ENCODE measurements at regions not wholly inside any gene's neighbourhood (a gene's known extent, or its start where the extent isn't known, plus 50 kb on each side); places are given as distances from the start of the nearest gene placed in this dataset.

- peaks cover 0 to 2% (median 0%) of the 10 kb centered on the region in 3 donors for H3K9me3 ChIP-seq (ENCODE audit: control extremely low read depth in 1 of 3, control insufficient read depth in 2 of 3, insufficient read depth in 1 of 3, low read length in 2 of 3)
- no peaks in the 10 kb centered on the region for H3K27me3 ChIP-seq (replicated peaks in 1 of 4; ENCODE audit: control extremely low read depth in 1 of 4, control insufficient read depth in 3 of 4, insufficient read depth in 4 of 4, low read length in 3 of 4)
- no peak for DNase-seq
- no peaks in the 10 kb centered on the region for H3K4me1 ChIP-seq (ENCODE audit: control insufficient read depth in 2 of 2, insufficient read depth in 2 of 2, low read length in 2 of 2)
- POLR2A ChIA-PET = no interaction called here
- WGBS (ENCODE audit: insufficient coverage) = no CpG with 5 or more reads among the region's 1 CpG
- H3K27ac Mint-ChIP-seq = no peak overlapping the region
- CTCF ChIA-PET = no interaction called here
- no peak overlapping the region for H3K9ac ChIP-seq (ENCODE audit: low read length)
- no peaks in the 10 kb centered on the region for H3K79me2 ChIP-seq (ENCODE audit: control insufficient read depth, insufficient read depth, low read length)
- no peak overlapping the region for H3K4me2 ChIP-seq (replicated peaks; ENCODE audit: low read depth, low read length, poor library complexity, severe bottlenecking)
- no peak overlapping the region for H2AFZ ChIP-seq (ENCODE audit: insufficient read depth, low read depth, low read length, poor library complexity, severe bottlenecking)
- H3K27ac ChIP-seq (ENCODE audit: low read length in 2 of 2) = no peak overlapping the region
- no peaks in the 10 kb centered on the region for H3K27me3 Mint-ChIP-seq
- no peak for ATAC-seq (ENCODE audit: low read depth)
- intact Hi-C loops (cut with micrococcal nuclease) = no loop called here
- no peaks in the 10 kb centered on the region for H4K20me1 ChIP-seq (ENCODE audit: control insufficient read depth, insufficient read depth, low read length, poor library complexity, severe bottlenecking)
- peaks cover 2% of the 10 kb centered on the region for H3K9me3 Mint-ChIP-seq (ENCODE audit: insufficient read depth)
- TF ChIP-seq CTCF (IDR thresholded peaks at IDR 0.05) = no peak
- TF ChIP-seq EZH2 (IDR thresholded peaks at IDR 0.05; ENCODE audit: borderline replicate concordance, insufficient read depth, low read depth, low read length, poor library complexity, severe bottlenecking) = no peak
- H3K4me3 ChIP-seq (ENCODE audit: control extremely low read depth in 1 of 5, extremely low read depth in 1 of 5, insufficient read depth in 1 of 5, low read depth in 2 of 5, low read length in 4 of 5) = no peak overlapping the region
- H3K4me3 Mint-ChIP-seq = no peak overlapping the region
- no peaks in the 10 kb centered on the region for H3K4me1 Mint-ChIP-seq
- no peaks in the 10 kb centered on the region for H3K36me3 ChIP-seq (replicated peaks in 1 of 2; ENCODE audit: control extremely low read depth in 1 of 2, control insufficient read depth in 1 of 2, extremely low read depth in 1 of 2, insufficient read depth in 2 of 2, low read length in 1 of 2)
Observed at GRCh38 chr6:93523365-93523764, 104.0 kb upstream of the EPHA7 start.

- ChIA-PET POLR2A (no interaction called here), CTCF (no interaction called here)
- ATAC-seq (ENCODE audit: low read depth) (no peak), DNase-seq (no peak)
- H4K20me1 ChIP-seq (ENCODE audit: control insufficient read depth, insufficient read depth, low read length, poor library complexity, severe bottlenecking) = no peaks in the 10 kb centered on the region
- intact Hi-C loops (cut with micrococcal nuclease) = no loop called here
- H3K4me3 Mint-ChIP-seq = no peak overlapping the region
- H3K4me2 ChIP-seq (replicated peaks; ENCODE audit: low read depth, low read length, poor library complexity, severe bottlenecking) = no peak overlapping the region
- H3K79me2 ChIP-seq (ENCODE audit: control insufficient read depth, insufficient read depth, low read length) = no peaks in the 10 kb centered on the region
- H3K9ac ChIP-seq (ENCODE audit: low read length) = no peak overlapping the region
- H3K27ac ChIP-seq (ENCODE audit: low read length in 2 of 2) = no peak overlapping the region
- H3K27me3 ChIP-seq (replicated peaks in 1 of 4; ENCODE audit: control extremely low read depth in 1 of 4, control insufficient read depth in 3 of 4, insufficient read depth in 4 of 4, low read length in 3 of 4) = no peaks in the 10 kb centered on the region
- no peaks in the 10 kb centered on the region for H3K27me3 Mint-ChIP-seq
- H2AFZ ChIP-seq (ENCODE audit: insufficient read depth, low read depth, low read length, poor library complexity, severe bottlenecking) = no peak overlapping the region
- no peaks in the 10 kb centered on the region for H3K36me3 ChIP-seq (replicated peaks in 1 of 2; ENCODE audit: control extremely low read depth in 1 of 2, control insufficient read depth in 1 of 2, extremely low read depth in 1 of 2, insufficient read depth in 2 of 2, low read length in 1 of 2)
- WGBS (ENCODE audit: insufficient coverage) = no CpG with 5 or more reads among the region's 2 CpGs
- peaks cover 2% of the 10 kb centered on the region for H3K9me3 Mint-ChIP-seq (ENCODE audit: insufficient read depth)
- H3K27ac Mint-ChIP-seq = no peak overlapping the region
- TF ChIP-seq CTCF (IDR thresholded peaks at IDR 0.05) = no peak
- TF ChIP-seq EZH2 (IDR thresholded peaks at IDR 0.05; ENCODE audit: borderline replicate concordance, insufficient read depth, low read depth, low read length, poor library complexity, severe bottlenecking) = no peak
- no peaks in the 10 kb centered on the region for H3K4me1 Mint-ChIP-seq
- H3K9me3 ChIP-seq (ENCODE audit: control extremely low read depth in 1 of 3, control insufficient read depth in 2 of 3, insufficient read depth in 1 of 3, low read length in 2 of 3) = peaks cover 0 to 2% (median 0%) of the 10 kb centered on the region in 3 donors
- no peaks in the 10 kb centered on the region for H3K4me1 ChIP-seq (ENCODE audit: control insufficient read depth in 2 of 2, insufficient read depth in 2 of 2, low read length in 2 of 2)
- no peak overlapping the region for H3K4me3 ChIP-seq (ENCODE audit: control extremely low read depth in 1 of 5, extremely low read depth in 1 of 5, insufficient read depth in 1 of 5, low read depth in 2 of 5, low read length in 4 of 5)
Observed at GRCh38 chr6:93516441-93516840, 97.1 kb upstream of the EPHA7 start.

Measured in B cell (primary cell).